ENCODE measurements at regions not wholly inside any gene's neighbourhood (a gene's known extent, or its start where the extent isn't known, plus 50 kb on each side); places are given as distances from the start of the nearest gene placed in this dataset.

GRCh38 chr2:139909136-139909535 lies 1128.9 kb upstream of the NXPH2 start:
- DNase-seq (ENCODE audit: low read depth), result no peak
- no peak overlapping the region for H3K4me3 ChIP-seq (ENCODE audit: low read depth, low read length)
- no peak for TF ChIP-seq CTCF (IDR thresholded peaks at IDR 0.05; ENCODE audit: insufficient read depth, low read length)

GRCh38 chr2:139905624-139906023 lies 1125.4 kb upstream of the NXPH2 start:
- DNase-seq (ENCODE audit: low read depth), result no peak
- H3K4me3 ChIP-seq (ENCODE audit: low read depth, low read length), result no peak overlapping the region
- TF ChIP-seq CTCF (IDR thresholded peaks at IDR 0.05; ENCODE audit: insufficient read depth, low read length), result no peak

- DNase-seq (ENCODE audit: low read depth), result no peak
- no peak for TF ChIP-seq CTCF (IDR thresholded peaks at IDR 0.05; ENCODE audit: insufficient read depth, low read length)
- no peak overlapping the region for H3K4me3 ChIP-seq (ENCODE audit: low read depth, low read length)
These were observed 1111.4 kb upstream of the NXPH2 start for GRCh38 chr2:139891636-139892035.

GRCh38 chr2:139885921-139886498 lies 1105.8 kb upstream of the NXPH2 start:
- DNase-seq (ENCODE audit: low read depth), result no peak
- no peak for TF ChIP-seq CTCF (IDR thresholded peaks at IDR 0.05; ENCODE audit: insufficient read depth, low read length)

GRCh38 chr2:139876964-139877363 lies 1096.8 kb upstream of the NXPH2 start:
- no peak for DNase-seq (ENCODE audit: low read depth)
- no peak for TF ChIP-seq CTCF (IDR thresholded peaks at IDR 0.05; ENCODE audit: insufficient read depth, low read length)
- no peak overlapping the region for H3K4me3 ChIP-seq (ENCODE audit: low read depth, low read length)

More at GRCh38 chr2:139885921-139886498, 1105.8 kb upstream of the NXPH2 start:
- no peak overlapping the region for H3K4me3 ChIP-seq (ENCODE audit: low read depth, low read length)

- H3K4me3 ChIP-seq (ENCODE audit: low read depth, low read length), result no peak overlapping the region
- no peak for TF ChIP-seq CTCF (IDR thresholded peaks at IDR 0.05; ENCODE audit: insufficient read depth, low read length)
- no peak for DNase-seq (ENCODE audit: low read depth)
These were observed 1096.1 kb upstream of the NXPH2 start for GRCh38 chr2:139876321-139876720.

GRCh38 chr2:139872503-139872902 lies 1092.3 kb upstream of the NXPH2 start:
- DNase-seq (ENCODE audit: low read depth), result no peak
- no peak for TF ChIP-seq CTCF (IDR thresholded peaks at IDR 0.05; ENCODE audit: insufficient read depth, low read length)
- no peak overlapping the region for H3K4me3 ChIP-seq (ENCODE audit: low read depth, low read length)
